ENCODE measurements at regions not wholly inside any gene's neighbourhood (a gene's known extent, or its start where the extent isn't known, plus 50 kb on each side); places are given as distances from the start of the nearest gene placed in this dataset.
"Not testable (repeated sequence)": the region's sequence is repeated elsewhere in the genome, so short reads cannot be mapped to it uniquely, and the experiment has no call there.

DNA sequence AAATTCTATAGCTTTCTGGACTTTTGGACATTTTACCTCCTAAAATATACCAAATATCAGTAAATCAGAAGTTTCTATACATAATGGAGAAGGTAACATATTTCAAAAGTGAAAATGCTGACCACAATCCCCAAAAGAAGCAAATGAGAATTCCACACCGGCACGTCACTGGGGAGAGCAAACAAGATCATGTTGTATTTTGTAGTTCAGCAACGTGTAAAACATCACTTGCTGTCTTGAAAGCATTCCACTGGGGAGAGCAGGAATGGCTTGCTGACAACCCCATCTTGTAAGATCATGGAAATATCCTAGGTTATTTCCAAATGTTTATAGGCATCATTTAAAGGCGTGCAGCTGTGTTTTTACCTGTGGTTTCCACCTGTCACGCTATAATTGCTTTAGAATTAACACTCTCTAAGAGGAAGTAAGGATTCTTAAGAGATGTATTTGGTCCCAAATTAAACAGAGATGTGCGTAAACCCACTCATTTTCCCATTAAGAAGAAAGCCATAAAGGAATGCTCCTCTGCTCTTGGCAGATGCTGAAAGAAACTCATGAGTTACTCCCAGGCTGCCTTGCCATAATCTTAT is 397.1 kb upstream of the POT1 start:
- H3K36me3 ChIP-seq (ENCODE audit: low read depth) = no peaks in the 10 kb centered on the region
- intact Hi-C loops (cut with DNase I, micrococcal nuclease) = no loop called here
- ATAC-seq = no peak
- no peak for DNase-seq
- H3K4me3 ChIP-seq = no peak overlapping the region
- H3K9me3 ChIP-seq = peaks cover 3% of the 10 kb centered on the region
- H3K4me1 ChIP-seq (ENCODE audit: low read depth) = no peaks in the 10 kb centered on the region
- TF ChIP-seq, protein P1, sequence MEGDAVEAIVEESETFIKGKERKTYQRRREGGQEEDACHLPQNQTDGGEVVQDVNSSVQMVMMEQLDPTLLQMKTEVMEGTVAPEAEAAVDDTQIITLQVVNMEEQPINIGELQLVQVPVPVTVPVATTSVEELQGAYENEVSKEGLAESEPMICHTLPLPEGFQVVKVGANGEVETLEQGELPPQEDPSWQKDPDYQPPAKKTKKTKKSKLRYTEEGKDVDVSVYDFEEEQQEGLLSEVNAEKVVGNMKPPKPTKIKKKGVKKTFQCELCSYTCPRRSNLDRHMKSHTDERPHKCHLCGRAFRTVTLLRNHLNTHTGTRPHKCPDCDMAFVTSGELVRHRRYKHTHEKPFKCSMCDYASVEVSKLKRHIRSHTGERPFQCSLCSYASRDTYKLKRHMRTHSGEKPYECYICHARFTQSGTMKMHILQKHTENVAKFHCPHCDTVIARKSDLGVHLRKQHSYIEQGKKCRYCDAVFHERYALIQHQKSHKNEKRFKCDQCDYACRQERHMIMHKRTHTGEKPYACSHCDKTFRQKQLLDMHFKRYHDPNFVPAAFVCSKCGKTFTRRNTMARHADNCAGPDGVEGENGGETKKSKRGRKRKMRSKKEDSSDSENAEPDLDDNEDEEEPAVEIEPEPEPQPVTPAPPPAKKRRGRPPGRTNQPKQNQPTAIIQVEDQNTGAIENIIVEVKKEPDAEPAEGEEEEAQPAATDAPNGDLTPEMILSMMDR (IDR thresholded peaks at IDR 0.05) = no peak

DNA sequence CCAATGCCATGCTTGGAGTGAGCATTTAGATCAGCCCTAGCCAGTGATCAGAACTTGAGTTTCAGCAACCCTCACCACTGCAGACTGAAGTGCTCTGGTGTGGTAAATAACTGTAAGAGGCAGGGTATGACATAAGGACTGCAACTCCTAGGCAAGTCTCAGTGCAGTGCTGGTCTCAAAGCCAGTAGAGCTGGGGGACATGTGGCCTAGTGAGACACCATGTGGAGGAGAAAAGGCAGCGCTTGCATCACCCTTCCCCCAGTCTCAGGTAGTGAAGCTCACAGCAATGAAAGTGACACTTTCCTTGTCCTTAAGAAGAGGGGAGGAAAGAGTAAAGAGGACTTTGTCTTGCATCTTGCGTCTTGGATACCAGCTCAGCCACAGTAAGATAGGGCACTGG is 386.8 kb upstream of the POT1 start:
- intact Hi-C loops (cut with DNase I, micrococcal nuclease) = no loop called here
- ATAC-seq = no peak
- no peaks in the 10 kb centered on the region for H3K36me3 ChIP-seq (ENCODE audit: low read depth)
- peaks cover 19% of the 10 kb centered on the region for H3K9me3 ChIP-seq
- DNase-seq = no peak
- TF ChIP-seq, protein P1 (IDR thresholded peaks at IDR 0.05) = no peak
- H3K4me1 ChIP-seq (ENCODE audit: low read depth) = no peaks in the 10 kb centered on the region
- H3K4me3 ChIP-seq = no peak overlapping the region

DNA sequence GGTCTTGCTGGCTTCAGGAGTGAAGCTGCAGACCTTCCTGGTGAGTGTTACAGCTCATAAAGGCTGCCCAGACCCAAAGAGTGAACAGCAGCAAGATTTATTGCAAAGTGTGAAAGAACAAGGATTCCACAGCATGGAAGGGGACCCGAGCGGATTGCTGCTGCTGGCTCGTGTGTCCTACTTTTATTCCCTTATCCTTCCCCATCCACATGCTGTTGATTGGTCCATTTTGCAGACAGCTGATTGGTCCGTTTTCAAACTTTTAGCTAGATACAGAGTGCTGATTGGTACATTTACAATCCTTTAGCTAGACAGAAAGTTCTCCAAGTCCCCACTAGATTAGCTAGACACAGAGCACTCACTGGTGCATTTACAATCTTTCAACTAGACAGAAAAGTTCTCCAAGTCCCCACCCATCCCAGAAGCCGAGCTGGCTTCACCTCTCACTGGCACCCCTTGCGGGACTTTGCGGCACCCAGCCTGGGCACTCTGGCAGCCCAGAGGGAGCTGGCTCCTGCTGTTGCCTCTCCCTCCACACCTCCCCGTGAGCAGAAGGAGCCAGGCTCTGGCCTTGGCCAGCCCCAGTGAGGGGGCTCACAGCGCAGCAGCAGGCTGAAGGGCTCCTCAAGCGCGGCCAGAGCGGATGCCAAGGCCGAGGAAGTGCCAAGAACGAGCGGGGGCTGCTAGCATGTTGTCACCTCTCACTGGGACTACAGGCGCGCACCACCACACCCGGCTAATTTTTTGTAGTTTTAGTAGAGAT is 369.6 kb upstream of the POT1 start:
- Histone ChIP-seq H3K36me3 (ENCODE audit: low read depth) (no peaks in the 10 kb centered on the region), H3K4me3 (no peak overlapping the region), H3K4me1 (ENCODE audit: low read depth) (no peaks in the 10 kb centered on the region), H3K9me3 (peaks cover 12% of the 10 kb centered on the region)
- intact Hi-C loops (cut with DNase I, micrococcal nuclease) = no loop called here
- ATAC-seq = no peak
- no peak for DNase-seq
- TF ChIP-seq, protein P1 (IDR thresholded peaks at IDR 0.05) = no peak

DNA sequence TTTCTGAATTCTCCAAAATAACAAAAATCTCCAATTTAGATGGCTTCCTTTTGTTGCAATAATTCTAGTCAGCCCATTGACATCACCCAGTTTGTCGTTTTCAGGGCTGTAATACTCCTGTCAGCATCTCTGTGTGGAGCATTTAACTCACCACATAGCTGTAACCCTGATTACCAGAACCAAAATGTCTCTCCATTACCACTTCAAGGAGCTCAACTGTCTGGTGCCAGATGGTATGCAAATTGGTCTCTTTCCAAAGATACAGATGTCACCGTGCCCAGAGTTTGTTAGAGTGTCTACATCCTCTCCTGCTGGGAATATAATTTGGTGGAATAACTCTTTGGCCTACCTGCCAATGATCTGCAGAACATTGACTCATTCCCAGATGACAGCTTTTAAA is 350.3 kb upstream of the POT1 start:
- TF ChIP-seq, protein P1 (IDR thresholded peaks at IDR 0.05) = no peak
- no peak for DNase-seq
- Histone ChIP-seq H3K9me3 (peaks cover 3% of the 10 kb centered on the region), H3K4me3 (no peak overlapping the region), H3K36me3 (ENCODE audit: low read depth) (no peaks in the 10 kb centered on the region), H3K4me1 (ENCODE audit: low read depth) (no peaks in the 10 kb centered on the region)
- ATAC-seq = no peak
- intact Hi-C loops (cut with DNase I, micrococcal nuclease) = no loop called here

DNA sequence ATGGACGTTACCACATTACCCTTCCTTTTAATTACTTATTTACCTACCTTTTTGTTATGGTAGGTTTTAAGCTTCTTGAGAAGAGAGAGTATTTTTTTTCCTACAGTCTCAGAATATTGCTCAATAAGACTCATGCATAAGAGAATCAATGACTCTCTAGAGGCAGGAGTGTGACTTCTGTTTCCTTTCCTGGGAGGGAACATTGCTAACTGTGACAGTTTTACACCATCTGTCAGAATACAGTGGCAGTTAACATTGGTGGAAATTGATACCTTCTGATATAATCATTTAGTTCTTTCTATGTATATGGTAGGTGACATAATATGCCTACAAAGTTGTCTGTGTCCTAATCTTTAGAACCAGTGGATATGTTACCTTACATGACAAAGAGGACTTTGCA is 348.7 kb upstream of the POT1 start:
- intact Hi-C loops (cut with DNase I, micrococcal nuclease) = no loop called here
- ATAC-seq = no peak

DNA sequence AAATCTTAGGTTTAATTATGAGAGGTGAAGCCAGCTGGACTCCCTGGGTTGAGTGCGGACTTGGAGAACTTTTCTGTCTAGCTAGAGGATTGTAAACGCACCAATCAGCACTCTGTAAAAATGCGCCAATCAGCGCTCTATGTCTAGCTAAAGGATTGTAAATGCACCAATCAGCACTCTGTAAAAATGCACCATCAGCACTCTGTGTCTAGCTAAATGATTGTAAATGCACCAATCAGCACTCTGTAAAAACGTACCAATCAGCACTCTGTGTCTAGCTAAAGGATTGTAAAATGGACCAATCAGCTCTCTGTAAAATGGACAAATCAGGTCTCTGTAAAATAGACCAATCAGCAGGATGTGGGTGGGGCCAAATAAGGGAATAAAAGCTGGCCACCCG is 345.1 kb upstream of the POT1 start:
- ATAC-seq; H3K4me1 ChIP-seq (ENCODE audit: low read depth); intact Hi-C loops (cut with DNase I, micrococcal nuclease); H3K36me3 ChIP-seq (ENCODE audit: low read depth); H3K4me3 ChIP-seq; DNase-seq: not testable (repeated sequence)
- H3K9me3 ChIP-seq = peaks cover 17% of the 10 kb centered on the region

More for the DNA sequence above, 348.7 kb upstream of the POT1 start:
- H3K4me1 ChIP-seq (ENCODE audit: low read depth) = no peaks in the 10 kb centered on the region
- no peak overlapping the region for H3K4me3 ChIP-seq
- TF ChIP-seq, protein P1 (IDR thresholded peaks at IDR 0.05) = no peak
- peaks cover 17% of the 10 kb centered on the region for H3K9me3 ChIP-seq
- no peak for DNase-seq
- H3K36me3 ChIP-seq (ENCODE audit: low read depth) = no peaks in the 10 kb centered on the region

DNA sequence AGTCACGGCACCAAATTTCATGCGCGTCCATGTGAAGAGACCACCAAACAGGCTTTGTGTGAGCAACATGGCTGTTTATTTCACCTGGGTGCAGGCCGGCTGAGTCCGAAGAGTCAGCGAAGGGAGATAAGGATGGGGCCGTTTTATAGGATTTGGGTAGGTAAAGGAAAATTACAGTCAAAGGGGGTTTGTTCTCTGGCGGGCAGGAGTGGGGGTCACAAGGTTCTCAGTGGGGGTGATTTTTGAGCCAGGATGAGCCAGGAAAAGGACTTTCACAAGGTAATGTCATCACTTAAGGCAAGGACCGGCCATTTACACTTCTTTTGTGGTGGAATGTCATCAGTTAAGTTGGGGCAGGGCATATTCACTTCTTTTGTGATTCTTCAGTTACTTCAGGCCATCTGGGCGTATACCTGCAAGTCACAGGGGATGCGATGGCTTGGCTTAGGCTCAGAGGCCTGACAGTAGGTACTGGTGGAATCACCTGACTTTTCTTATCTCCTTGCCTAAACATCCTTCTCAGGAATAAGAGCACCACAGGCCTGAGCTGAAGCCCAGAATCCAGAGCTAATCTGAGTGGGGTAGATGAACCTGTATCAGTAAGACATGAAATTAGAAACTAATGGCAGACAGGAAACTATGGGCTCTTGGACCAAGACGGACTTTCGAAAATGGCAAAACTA is 334.7 kb upstream of the POT1 start:
- H3K4me3 ChIP-seq; ATAC-seq; intact Hi-C loops (cut with DNase I, micrococcal nuclease); DNase-seq; H3K36me3 ChIP-seq (ENCODE audit: low read depth); H3K9me3 ChIP-seq; H3K4me1 ChIP-seq (ENCODE audit: low read depth): not testable (repeated sequence)

DNA sequence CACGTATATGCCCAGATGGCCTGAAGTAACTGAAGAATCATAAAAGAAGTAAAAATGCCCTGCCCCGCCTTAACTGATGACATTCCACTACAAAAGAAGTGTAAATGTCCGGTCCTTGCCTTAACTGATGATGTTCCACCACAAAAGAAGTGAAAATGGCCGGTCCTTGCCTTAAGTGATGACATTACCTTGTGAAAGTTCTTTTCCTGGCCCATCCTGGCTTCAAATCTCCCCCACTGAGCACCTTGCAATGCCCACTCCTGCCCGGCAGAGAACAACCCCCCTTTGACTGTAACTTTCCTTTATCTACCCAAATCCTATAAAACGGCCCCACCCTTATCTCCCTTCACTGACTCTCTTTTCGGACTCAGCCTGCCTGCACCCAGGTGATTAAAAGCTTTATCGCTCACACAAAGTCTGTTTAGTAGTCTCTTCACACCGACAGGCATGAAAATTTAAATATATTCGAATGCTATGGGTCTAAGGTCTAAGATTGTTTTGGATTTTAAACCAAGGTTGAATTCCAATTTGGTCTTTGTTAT is 329.3 kb upstream of the POT1 start:
- intact Hi-C loops (cut with DNase I, micrococcal nuclease) = not testable (repeated sequence)

More for the DNA sequence above, 329.3 kb upstream of the POT1 start:
- not testable (repeated sequence) for H3K36me3 ChIP-seq (ENCODE audit: low read depth); H3K9me3 ChIP-seq; ATAC-seq; H3K4me3 ChIP-seq; DNase-seq; H3K4me1 ChIP-seq (ENCODE audit: low read depth)

Measured in mucosa of descending colon (tissue), 3 donors.